Transverse colon (tissue), 4 donors: ENCODE measurements at regions not wholly inside any gene's neighbourhood (a gene's known extent, or its start where the extent isn't known, plus 50 kb on each side); places are given as distances from the start of the nearest gene placed in this dataset.

Experiments
- DNase-seq: peaks from one replicate; pipeline ENCODE4 v3.0.0-alpha.2; 2019
- H3K27ac ChIP-seq, 4 donors: fragments of 200-600 bp; sonication (generic); 2 replicates each; pipeline ENCODE4 v1.5.1; 2016 to 2018; ENCODE audit warnings: inconsistent platforms in 4 of 4
- H3K27me3 ChIP-seq: fragments of 200-600 bp; sonication (generic); 2 replicates; pipeline ENCODE4 v1.5.1; 2017; ENCODE audit warnings: inconsistent platforms
- H3K36me3 ChIP-seq, 4 donors: fragments of 200-600 bp; sonication (generic); 2 replicates each; pipeline ENCODE4 v1.5.1; 2017 to 2019; ENCODE audit warnings: inconsistent platforms in 4 of 4
- H3K4me1 ChIP-seq, 4 donors: fragments of 200-600 bp; sonication (generic); 2 replicates each; pipeline ENCODE4 v1.5.1; 2017 to 2020; ENCODE audit warnings: inconsistent platforms in 4 of 4
- H3K4me3 ChIP-seq, 4 donors: fragments of 200-600 bp; sonication (generic); 1 replicate in 1 of 4; 2 replicates in 3 of 4; pipeline versions ENCODE4 v1.5.1 to v1.6.1; 2017 to 2019; ENCODE audit warnings: inconsistent platforms in 4 of 4
- H3K9me3 ChIP-seq, 2 donors: fragments of 200-600 bp; sonication (generic); 2 replicates each; pipeline ENCODE4 v1.5.1; 2017 to 2019; ENCODE audit warnings: inconsistent platforms in 2 of 2
- CTCF ChIP-seq, 5 experiments: fragments of 200-600 bp in 3 of 5; fragments of 450-650 bp in 2 of 5; sonication (generic) in 3 of 5; IDR thresholded peaks; 1 replicate in 2 of 5; 2 replicates in 3 of 5; pipeline ENCODE4 v1.5.1; 2016 to 2017; ENCODE audit warnings: antibody characterized with exemption in 5 of 5, inconsistent platforms in 3 of 5, mild to moderate bottlenecking in 2 of 5, moderate library complexity in 1 of 5
- EP300 ChIP-seq: sonication (generic); formaldehyde crosslinking; IDR thresholded peaks from one replicate; pipeline ENCODE4 v1.6.1; 2017; ENCODE audit warnings: antibody characterized with exemption, low read depth
- POLR2A ChIP-seq: fragments of 450-650 bp; IDR thresholded peaks from one replicate; pipeline ENCODE4 v1.6.1; 2016; ENCODE audit warnings: antibody characterized with exemption, mild to moderate bottlenecking, moderate library complexity
- POLR2AphosphoS5 ChIP-seq, 3 donors: sonication (generic); formaldehyde crosslinking; IDR thresholded peaks; one replicate each; pipeline ENCODE4 v1.6.1; 2016; ENCODE audit warnings: antibody characterized with exemption in 3 of 3
- WGBS, 2 donors: methylation state at CpG; one replicate each; pipeline ENCODE4 v1.1.5; 2018; ENCODE audit warnings: low coverage in 1 of 2; 5-methylcytosine and 5-hydroxymethylcytosine counted together
- in situ Hi-C, 4 donors: fragments of 200-750 bp; cut with MboI; loops; one replicate each; pipeline versions ENCODE4 v1.15.0 to v1.15.1; 2017; ENCODE audit warnings: low sequenced_read_pairs in 3 of 4, low pct_ligation_motif_present in 1 of 4, low pct_unique_long_range_greater_than_20kb in 1 of 4
- intact Hi-C: fragments of 100-400 bp; cut with DNase I; formaldehyde crosslinking; loops from one replicate; pipeline ENCODE4 v1.15.1; 2023; ENCODE audit warnings: low total_unique reads

GRCh38 chr16:20218093-20218492, 109.2 kb downstream of the GP2 start:
- in situ Hi-C loops, result loop anchor here in 1 of 4 donors (25.0 kb wide), 1 partner anchor 131 kb away; no protein-coding TSS in a partner anchor

GRCh38 chr16:20216591-20217217, 110.6 kb downstream of the GP2 start:
- TF ChIP-seq EP300 (no peak), CTCF (IDR thresholded peaks at IDR 0.05) (no peak), POLR2A (no peak), POLR2AphosphoS5 (IDR thresholded peaks at IDR 0.05) (no peak)
- Histone ChIP-seq H3K36me3 (no peaks in the 10 kb centered on the region), H3K27me3 (no peaks in the 10 kb centered on the region), H3K4me3 (no peak overlapping the region), H3K4me1 (no peaks in the 10 kb centered on the region), H3K9me3 (no peaks in the 10 kb centered on the region), H3K27ac (no peak overlapping the region)
- in situ Hi-C loops (loop anchor here in 1 of 4 donors (25.0 kb wide), 1 partner anchor 129 kb away; no protein-coding TSS in a partner anchor), intact Hi-C loops (no loop called here)
- 76 to 79% methylated on average over 11 to 15 of the region's 15 CpGs for WGBS, 2 donors
- no peak for DNase-seq

More at GRCh38 chr16:20218093-20218492, 109.2 kb downstream of the GP2 start:
- Histone ChIP-seq H3K4me3 (no peak overlapping the region), H3K4me1 (no peaks in the 10 kb centered on the region), H3K27me3 (no peaks in the 10 kb centered on the region), H3K27ac (no peak overlapping the region), H3K36me3 (no peaks in the 10 kb centered on the region), H3K9me3 (no peaks in the 10 kb centered on the region)
- intact Hi-C loops, result no loop called here
- 62% methylated on average over 1 of the region's 1 CpG; no CpG with 5 or more reads in 1 of the 2 donors for WGBS, 2 donors
- no peak for TF ChIP-seq POLR2A
- no peak for TF ChIP-seq CTCF (IDR thresholded peaks at IDR 0.05)
- no peak for TF ChIP-seq EP300
- no peak for TF ChIP-seq POLR2AphosphoS5 (IDR thresholded peaks at IDR 0.05)
- DNase-seq, result no peak

- Histone ChIP-seq H3K9me3 (no peaks in the 10 kb centered on the region), H3K27me3 (no peaks in the 10 kb centered on the region), H3K27ac (no peak overlapping the region), H3K36me3 (no peaks in the 10 kb centered on the region), H3K4me3 (no peak overlapping the region), H3K4me1 (no peaks in the 10 kb centered on the region)
- WGBS, 2 donors, result 31 to 34% methylated on average over 2 of the region's 2 CpGs
- in situ Hi-C loops (loop anchor here in 1 of 4 donors (25.0 kb wide), 1 partner anchor 127 kb away; no protein-coding TSS in a partner anchor), intact Hi-C loops (no loop called here)
- TF ChIP-seq POLR2A (no peak), CTCF (IDR thresholded peaks at IDR 0.05) (no peak), EP300 (no peak), POLR2AphosphoS5 (IDR thresholded peaks at IDR 0.05) (no peak)
- no peak for DNase-seq
Measured at GRCh38 chr16:20214401-20214800, 112.9 kb downstream of the GP2 start.

GRCh38 chr16:20203272-20203671, 124.0 kb downstream of the GP2 start:
- no peaks in the 10 kb centered on the region for H3K9me3 ChIP-seq
- in situ Hi-C loops, result loop anchor here in 1 of 4 donors (25.0 kb wide), 1 partner anchor 116 kb away; no protein-coding TSS in a partner anchor
- intact Hi-C loops, result no loop called here
- no peak overlapping the region for H3K4me3 ChIP-seq
- TF ChIP-seq POLR2A (no peak), EP300 (no peak), CTCF (IDR thresholded peaks at IDR 0.05) (no peak), POLR2AphosphoS5 (IDR thresholded peaks at IDR 0.05) (no peak)
- H3K4me1 ChIP-seq, result no peaks in the 10 kb centered on the region
- 73 to 82% methylated on average over 6 of the region's 6 CpGs for WGBS, 2 donors
- no peaks in the 10 kb centered on the region for H3K27me3 ChIP-seq
- no peak for DNase-seq
- no peak overlapping the region for H3K27ac ChIP-seq
- H3K36me3 ChIP-seq, result no peaks in the 10 kb centered on the region
